Activated CD4-positive, CD25-positive, alpha-beta regulatory T cell treated with anti-CD3 and anti-CD28 coated beads, Interleukin-2, amount 50 U/mL, for 24 hours (primary cell): ENCODE measurements at regions not wholly inside any gene's neighbourhood (a gene's known extent, or its start where the extent isn't known, plus 50 kb on each side); places are given as distances from the start of the nearest gene placed in this dataset.

Experiments
- ATAC-seq, 2 donors: fragments of 150-1000 bp; cut with Tn5 transposase; one replicate each; pipeline ENCODE4 v1.10.0; 2021; ENCODE audit warnings: mild to moderate bottlenecking in 1 of 2, moderate library complexity in 1 of 2

DNA sequence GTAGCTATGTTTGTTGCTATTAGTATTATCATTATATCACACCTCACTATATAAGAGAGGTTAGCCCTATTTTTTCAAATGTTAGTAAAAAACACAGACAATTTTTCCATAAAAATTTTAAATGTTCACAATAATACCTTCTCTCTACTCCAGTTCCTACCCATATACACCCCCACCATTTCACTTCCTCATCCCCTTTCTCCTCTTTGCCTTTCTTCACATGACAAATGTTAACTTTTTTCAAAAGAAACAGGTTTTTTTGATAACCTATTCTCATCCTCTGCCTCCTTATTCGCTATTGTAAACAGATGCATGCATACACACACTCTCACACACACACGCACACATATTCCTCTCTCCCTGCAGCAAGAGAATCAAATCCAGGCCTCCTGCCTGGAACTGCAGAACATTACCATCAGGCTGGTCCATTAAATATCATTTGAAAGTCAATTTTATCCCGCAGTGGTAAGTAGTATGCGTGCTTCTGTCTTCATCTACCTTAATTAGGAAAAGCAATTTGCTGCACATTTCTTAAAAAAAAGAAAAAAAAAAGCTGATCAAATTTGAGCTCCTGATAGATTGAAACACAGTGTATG, 55.5 kb downstream of the MID1IP1 start:
- ATAC-seq: no peak

DNA sequence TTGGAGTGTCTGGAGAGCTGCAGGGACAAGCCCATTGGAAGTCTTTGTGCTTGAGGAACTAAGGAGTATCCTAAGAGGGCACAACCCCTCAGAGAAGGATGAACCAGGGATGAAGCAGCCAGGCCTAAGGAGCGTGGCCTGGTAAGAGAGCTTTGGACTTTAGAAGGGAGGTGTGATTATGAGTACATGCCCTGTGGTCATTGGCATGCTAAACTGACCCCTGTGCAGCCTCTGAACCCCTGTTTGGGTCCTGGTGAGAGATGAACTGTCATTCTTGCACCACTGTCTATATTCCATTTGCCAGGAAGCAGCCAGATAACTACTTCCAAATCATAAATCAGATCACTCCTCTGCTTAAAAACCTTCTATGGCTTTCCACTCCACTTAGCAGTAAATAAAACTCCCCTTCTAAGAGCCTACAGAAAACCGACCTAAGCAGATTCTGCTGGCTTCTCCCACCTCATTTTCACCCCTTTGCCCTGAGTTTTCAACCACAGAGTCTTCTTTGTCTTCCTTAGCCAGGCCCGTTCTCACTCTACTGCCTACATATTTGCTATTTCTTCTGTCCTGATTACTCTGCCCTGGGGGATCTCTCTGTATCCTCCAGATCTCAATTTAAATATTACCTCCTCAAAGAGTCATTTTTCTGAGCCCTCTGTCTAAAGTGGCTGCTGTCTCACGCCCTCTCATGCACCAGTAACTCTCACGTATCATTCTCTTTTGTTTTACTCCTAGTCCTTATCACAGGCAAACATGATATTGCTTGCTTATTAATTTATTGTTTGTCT, 56.7 kb downstream of the MID1IP1 start:
- no peak for ATAC-seq

DNA sequence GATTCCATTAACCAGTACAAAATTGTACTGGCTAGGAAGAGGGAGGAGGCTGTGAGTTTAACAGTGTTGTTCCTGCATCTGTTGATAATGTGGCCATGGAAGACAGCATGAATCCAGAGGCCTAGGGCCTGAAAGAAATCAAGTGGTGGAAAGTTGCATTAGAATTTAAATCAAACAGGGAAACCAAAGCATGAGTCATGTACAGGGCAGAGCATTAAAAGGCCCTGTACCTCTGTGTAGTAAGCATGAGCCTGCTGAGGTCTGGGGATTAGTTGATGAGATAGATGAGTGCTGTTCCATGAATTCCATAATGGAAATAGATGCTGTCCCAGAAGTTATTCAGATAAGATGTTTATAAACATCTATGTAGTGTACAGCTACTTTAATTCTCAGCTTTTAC, 58.3 kb downstream of the MID1IP1 start:
- ATAC-seq: peak in 1 of 2 donors; percentile 34

DNA sequence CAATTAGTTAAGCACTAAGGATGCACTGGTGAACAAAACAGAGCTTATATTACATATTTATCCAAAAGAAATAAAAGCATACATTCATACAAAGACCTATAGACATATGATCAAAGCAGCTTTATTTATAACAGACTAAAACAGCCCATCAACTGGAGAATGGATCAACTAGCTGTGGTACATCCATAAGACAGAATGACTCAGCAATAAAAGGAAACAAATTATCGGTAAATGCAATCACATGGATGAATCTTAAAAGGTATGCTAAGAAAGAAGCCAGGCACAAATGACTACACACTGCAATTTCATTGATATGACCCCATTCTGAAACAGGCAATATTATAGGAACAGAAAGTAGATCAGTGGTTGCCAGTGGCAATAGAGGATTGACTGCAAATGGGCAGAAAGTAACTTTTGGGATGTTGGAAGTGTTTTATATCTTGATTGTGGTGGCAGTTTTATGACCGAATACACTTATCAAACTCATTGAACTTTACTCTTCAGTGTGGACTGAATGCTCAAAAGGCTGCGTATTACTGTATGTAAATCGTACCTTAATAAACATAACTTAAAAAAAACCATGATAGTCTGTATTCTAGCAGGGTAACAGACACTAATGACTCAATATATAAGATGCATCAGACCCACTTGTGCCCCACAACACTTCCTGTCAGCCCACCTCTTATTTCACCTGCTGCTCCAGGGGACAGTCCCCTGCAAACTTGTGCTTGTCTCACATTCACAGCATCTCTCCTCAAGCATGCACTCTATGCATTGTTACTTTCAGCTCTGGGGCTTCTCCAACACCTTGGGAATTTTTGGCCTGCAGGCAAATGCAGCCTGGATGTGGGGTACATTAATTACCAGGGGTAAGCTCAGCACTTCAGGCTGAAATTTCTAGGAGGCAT, 59.1 kb downstream of the MID1IP1 start:
- ATAC-seq: peak; percentile 87

DNA sequence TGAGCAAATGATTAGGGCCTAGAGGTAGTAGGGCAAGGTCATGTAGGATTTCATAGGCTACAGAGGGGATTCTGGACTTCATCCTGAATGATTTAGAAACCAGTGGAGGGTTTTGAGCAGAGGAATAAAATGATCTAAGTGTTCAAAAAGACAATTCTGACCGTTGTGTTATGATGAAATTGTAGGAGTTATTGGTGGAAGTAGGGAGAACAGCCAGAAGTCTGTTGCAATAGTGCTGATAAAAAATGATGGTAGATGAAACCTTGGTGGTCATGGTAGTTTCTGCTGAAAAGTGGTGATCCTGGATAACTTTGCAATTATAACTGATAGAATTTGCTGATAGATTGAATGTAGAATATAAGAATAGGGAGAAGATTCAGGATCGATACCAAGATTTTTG, 60.2 kb downstream of the MID1IP1 start:
- ATAC-seq: no peak

DNA sequence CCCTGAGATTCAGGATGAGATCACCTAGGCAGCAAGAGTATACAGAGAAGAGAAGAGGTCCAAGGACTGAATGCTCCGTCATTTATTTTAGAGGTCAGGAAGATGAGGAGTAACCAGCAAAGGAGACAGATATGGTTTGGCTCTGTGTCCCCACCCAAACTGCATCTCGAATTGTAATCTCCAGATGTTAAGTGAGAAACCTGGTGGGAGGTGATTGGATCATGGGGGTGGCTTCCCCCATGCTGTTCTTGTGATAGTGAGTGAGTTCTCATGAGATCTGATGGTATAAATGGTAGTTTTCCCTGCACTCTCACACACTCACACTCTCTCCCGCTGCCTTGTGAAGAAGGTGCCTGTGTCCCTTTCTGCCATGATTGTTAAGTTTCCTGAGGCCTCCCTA, 60.8 kb downstream of the MID1IP1 start:
- no peak for ATAC-seq

DNA sequence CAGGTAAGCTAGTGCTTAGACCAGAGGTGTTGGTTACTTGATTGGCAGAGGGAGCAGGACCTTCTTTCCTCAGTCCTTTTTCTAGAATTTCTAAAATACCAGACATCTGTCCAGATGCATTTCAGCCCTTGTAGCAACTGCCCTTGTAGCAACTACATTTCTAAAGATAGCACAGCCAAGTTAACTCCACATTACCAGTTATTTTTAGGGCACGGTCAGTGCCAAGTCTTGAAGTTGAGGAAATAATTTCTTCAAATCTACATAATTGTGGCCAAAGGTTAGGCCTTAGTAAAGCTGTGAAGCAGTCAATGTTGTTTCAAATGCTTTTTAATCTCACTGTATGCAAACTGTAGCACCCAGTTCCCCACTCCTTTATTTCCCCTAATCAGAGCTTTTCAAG, 62.9 kb downstream of the MID1IP1 start:
- ATAC-seq: no peak

DNA sequence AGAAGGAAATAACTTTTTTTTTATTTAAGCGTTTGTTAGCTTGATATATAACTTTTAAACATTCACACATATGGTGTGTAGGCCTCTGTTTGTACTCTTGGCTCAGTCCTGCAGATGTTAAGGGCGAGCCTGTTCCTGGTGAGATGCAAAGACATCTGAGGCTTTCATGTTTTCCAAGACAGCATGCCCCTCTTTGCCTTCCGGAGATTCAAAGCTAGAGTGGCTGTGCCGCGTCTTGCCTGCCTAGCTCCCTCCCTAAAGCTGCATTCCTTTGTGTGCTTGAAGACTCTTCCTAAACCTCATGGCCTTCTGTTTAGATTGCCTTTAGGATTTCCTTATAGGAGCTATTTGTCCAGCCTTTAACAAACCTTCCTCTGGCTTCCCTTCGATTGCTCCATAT, 67.1 kb downstream of the MID1IP1 start:
- no peak for ATAC-seq

DNA sequence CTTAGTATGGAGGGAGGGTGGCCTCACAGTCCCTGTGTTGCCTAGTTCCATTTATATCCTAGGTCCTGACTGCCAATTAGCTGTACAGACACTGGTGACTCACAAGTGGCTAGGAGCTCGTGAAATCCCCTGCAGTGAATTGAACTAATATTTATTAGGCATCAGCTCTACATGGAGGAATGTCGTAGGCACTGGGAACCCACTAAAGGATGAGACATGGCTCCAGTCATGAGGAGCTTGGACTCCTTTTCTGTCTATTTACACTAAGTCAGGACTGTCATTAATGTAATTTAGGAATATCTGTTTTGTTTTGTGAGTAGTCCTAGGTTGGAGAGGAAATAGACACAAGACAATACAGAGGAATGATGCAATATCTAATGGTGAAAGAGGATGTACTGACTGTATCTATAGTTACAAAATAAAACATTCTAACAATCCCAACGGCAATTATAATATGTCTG, 67.7 kb downstream of the MID1IP1 start:
- ATAC-seq: no peak

DNA sequence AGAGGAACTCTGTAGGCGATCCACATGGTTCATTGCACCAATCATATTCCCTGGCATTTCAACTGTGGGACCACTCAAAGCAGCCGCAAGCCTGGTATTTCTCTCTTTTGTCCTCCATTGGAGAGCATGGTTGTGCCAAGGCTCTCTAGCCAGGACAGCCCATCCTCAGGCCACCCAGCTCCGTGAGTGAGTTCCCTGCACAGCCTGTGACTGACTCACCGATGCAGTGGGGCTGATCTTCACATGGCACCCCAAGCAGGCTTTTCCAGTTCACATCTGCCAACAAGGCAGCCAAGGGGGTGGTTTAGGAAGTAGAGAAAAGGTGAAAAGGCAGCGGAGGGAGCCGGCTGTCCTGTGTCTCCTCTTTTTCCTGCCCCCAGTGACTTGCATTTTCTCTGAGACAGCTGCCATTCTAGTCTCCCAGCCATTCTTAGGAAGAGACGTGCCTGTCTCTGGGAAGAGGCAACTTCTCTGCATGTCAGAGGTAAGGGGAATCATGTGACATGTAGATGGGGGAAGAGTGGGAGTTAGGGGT, 69.2 kb downstream of the MID1IP1 start:
- no peak for ATAC-seq

DNA sequence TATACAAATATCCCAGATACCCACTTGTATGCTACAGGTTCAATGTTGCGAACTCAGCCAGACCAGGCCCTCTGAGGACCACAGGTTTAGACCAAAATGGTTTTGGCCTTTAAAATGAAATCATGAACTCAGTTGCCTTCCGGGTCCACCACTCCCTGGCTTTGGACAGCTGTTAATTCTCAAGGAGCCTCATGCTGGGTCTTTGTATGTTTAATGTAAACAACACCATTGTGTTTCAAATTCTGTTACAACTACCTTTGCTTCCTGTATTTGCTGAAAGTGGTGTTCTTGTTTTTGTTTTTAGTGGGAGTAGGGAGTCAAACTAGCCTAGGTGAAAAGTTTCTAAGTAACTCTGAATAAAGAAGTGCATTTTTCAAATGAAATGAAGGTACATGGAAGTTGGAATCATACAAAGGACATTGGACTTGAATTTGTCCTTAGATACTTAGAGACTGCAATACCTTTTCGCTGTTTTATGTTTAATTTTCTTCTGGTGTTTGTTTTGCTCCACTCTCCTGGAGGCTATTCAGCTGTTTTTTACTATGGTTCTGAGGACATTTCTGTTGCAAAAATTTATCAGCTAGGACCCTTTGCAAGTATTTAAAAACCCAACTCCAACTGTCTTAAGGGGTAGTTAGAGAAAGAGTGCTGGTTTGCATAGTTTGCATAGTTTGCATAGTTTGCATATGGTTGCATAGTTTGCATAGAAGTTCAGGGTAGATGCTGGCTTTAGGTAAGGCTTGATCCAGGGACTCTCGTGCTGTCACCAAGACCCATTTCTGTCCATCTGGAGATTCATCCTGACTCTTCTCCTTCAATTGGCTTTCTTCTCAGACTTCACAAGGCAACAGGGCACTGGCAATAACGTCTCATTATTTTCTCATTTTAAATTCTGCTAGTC, 70.1 kb downstream of the MID1IP1 start:
- ATAC-seq: no peak

DNA sequence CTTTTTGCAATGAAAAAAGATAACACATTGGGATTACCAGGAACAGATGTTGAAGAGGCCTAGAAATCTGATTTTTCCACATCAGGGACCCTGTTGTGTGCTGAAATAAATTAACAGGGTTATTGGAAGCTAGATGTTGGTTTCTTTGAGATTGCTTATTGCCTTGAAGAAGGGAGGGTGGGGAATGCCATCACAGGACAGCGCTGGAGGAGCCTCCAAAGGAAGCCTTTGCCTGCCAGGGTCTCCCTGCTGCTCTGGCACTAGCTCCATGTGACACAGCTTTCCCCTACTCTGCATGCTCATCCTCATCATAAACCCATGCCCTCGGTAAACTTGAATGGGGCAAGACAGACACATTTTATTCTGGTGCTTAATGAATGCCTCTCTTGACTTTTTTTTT, 76.1 kb downstream of the MID1IP1 start:
- no peak for ATAC-seq

DNA sequence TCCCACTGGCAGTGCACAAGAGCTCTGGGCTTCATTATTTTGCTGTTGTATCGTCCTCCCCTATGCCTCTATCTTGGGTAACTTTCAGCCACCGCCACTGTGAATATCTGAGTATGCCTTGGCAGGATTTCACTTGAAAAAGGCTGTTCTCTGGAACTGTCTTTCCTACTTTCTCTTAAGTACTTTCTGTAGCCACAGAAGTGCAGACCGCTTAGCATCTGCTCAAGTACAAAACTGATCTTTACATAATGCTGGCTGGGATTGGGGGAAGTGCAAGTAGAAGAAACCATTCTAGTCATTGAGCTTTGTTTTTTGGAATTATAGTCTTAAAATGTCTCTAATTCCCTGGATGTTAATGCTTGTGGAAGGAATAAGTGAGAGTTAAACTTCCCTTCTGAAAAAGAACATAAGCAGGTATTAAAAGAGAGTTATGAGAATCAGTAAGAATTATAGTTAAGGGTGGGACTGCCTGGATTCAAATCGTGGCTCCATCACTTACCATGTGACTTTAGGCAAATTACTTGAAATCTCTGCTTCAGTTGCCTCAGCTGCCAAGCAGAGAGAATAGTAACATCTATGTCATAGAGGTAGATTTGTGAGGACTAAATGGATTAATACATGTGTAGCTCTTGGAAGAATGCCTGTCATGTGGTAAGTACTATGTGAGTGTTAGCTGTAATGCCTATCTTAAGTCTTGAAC, 77.5 kb downstream of the MID1IP1 start:
- ATAC-seq: no peak

DNA sequence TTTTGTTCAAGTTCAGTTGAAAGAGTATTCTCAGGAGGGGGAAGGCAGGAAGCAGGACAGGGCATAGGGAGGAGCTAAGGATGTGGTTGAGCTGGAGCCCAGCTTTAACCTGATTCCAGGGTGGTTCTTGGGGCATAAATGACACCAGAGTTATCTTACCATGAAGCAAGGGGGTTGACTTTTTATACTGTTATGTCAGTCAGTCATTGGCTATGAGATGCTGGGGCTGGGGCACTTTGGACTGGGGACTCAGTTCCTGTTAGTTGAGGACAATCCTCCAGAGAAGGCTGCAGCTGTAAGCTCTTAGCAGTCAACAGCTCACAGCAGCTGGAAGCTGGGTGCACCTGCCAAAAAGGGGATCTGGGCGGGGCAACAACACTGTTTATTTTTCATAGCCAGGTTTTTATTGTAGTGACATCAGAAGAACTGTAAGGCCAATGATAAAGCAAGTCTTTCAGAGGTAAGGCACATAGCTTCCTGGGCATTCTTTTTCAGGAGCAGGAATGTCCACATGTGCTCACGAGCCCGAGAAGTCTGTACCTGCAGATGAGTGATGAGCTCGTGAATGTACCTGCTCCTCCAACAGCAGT, 78.5 kb downstream of the MID1IP1 start:
- no peak for ATAC-seq

DNA sequence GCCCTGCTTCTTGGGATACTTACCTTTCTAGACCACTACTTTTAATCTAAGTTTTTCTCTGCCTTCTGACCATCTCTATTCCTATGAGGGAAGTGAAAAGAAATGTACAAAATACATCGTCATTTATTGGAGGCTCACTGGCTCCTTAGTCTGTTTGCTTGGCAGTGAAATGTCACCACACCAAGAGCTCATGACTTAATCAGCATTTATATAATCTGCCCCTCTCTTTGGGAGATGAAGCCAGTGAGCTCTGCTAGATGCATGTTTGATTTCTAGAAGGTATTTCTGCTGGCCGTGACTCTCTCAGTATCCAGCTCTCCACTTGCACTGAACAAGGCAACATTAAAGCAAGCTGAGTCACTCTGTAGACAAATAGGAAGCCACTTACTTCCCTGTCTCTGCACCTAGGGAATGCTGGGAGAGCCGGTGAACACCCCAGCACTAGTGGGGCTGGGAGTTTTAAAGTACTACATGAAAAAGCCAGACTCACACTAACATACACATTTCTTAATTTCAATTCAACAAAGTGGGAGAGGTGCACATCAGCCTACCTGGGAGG, 79.1 kb downstream of the MID1IP1 start:
- ATAC-seq: no peak

DNA sequence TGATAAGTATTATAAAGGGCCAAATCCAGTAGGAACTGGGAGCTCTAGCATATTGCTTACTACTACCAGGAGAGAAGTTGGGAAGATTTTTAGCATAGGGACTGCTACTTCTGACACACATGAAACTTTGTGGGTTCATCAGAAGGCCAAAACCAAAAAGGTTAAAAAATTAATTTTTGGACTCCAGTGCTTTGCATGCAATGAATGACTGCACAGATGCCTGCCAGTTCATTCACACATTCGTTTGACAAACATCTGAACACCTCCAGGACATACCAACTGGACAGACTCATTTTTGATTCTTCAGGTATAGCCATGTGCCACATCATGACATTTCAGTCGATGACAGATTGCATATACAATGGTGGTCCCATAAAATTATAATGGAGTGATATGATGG, 79.8 kb downstream of the MID1IP1 start:
- ATAC-seq: no peak

DNA sequence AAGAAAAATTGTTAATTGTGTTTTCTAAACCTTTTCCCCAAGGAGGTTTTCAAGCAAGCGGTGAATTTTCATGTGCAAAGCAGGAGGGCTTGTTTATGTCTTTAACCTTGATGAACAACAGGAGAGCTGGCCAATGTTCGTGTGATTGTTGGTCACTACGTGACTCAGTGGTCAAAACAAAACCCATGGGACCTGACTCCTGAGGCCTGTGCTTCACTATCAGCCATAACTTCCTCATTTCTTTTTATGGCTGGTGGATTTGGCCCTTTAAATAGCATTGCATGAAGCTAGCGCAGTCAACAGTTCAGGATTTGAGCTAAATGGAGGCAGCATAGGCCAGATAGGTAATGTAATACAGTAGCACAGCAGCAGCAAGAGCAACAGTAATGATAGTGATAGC, 80.5 kb downstream of the MID1IP1 start:
- no peak for ATAC-seq

DNA sequence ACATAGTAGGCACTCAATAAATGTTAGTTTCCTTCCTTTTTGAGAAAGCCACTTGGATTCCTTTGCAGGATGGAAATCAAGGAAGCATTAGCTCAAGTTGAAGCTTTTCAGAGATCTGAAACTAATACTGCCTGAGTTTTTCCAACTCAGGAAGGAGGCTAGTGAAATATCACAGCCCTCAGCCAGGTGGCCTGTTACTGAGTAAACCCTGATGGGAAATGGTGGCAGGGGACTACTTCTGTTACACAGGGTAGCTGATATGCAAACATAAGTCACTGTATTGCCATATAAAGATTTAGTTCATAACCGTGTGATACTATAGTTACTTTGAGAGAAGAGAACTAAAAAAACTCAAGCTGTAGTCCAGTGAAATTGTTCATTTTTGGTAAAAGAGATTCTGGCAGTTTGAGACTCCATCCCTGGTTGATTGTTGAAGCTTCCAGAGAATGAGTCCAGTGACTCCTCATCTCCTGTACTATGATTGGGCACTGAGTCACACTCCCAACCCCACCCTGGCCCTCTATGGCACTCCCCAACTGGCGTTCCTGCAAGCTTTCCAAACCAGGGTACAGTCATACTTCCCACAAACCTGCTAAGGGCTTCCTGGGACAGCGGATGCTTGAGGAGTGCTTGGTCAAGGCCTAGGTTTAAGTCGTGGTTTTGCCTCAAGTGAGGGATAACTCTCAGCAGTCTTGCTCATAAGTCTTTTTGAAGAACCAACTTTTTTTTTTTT, 81.8 kb downstream of the MID1IP1 start:
- ATAC-seq: no peak

DNA sequence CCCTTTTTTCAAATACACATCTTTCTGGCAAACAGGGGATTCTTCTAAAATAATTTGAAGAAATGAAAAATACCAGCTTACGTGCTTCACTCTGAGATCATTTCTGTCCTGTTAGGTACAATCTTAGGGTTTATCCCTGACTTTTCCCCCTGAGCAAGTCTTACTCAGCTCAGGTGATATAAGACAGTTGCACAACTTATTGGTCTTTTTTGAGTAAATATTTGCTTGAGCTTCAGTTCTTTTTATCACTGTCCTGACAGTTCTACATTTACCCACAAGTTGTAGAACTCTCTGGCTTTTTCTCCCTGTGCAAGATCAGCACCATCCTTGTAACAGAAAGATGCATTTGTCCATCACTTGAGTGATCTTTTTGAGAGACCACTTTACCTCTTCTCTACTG, 84.9 kb downstream of the MID1IP1 start:
- ATAC-seq: no peak

DNA sequence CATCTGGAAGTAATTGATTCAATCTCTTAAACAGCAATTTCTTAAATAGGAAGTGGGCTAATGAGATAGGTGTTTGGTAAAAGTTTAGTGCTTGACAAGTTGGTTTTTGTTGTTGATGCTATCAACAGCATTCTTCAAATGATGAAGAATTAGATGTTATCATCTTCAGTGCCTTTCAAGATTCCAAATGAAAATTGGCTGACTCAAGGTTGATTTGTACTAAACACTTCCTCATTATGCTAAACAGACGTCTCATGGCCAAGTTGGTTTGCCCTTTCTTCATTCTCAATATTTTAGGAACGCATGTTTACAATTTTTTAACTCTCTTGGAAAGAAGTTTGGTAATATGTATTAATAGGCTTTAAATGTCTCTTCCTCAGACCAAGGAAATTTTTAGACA, 86.0 kb downstream of the MID1IP1 start:
- no peak for ATAC-seq
